Urinary bladder (tissue), 3 donors: ENCODE measurements at regions not wholly inside any gene's neighbourhood (a gene's known extent, or its start where the extent isn't known, plus 50 kb on each side); places are given as distances from the start of the nearest gene placed in this dataset.
"Not testable (repeated sequence)": the region's sequence is repeated elsewhere in the genome, so short reads cannot be mapped to it uniquely, and the experiment has no call there.

Source experiments
- DNase-seq: peaks from one replicate; pipeline ENCODE4 v3.0.0-alpha.2; 2015; ENCODE audit errors: extremely low spot score
- H3K27ac ChIP-seq: one replicate; pipeline ENCODE4 v1.5.1; 2013; ENCODE audit warnings: low read depth, mild to moderate bottlenecking, moderate library complexity
- H3K36me3 ChIP-seq: one replicate; pipeline ENCODE4 v1.6.1; 2013; ENCODE audit warnings: mild to moderate bottlenecking, moderate library complexity; ENCODE audit not compliant: insufficient read depth
- H3K4me1 ChIP-seq: one replicate; pipeline ENCODE4 v1.6.1; 2013; ENCODE audit warnings: mild to moderate bottlenecking, moderate library complexity; ENCODE audit not compliant: insufficient read depth
- H3K4me3 ChIP-seq: one replicate; pipeline ENCODE4 v1.5.1; 2013; ENCODE audit warnings: low read depth, low read length
- WGBS: extraction: QIAGEN DNeasy Blood & Tissue Kit; methylation state at CpG from one replicate; pipeline ENCODE4 v1.1.7; 2013; 5-methylcytosine and 5-hydroxymethylcytosine counted together
- donor health status: healthy with polysubstance abuse.
- donor health status: healthy.

DNA sequence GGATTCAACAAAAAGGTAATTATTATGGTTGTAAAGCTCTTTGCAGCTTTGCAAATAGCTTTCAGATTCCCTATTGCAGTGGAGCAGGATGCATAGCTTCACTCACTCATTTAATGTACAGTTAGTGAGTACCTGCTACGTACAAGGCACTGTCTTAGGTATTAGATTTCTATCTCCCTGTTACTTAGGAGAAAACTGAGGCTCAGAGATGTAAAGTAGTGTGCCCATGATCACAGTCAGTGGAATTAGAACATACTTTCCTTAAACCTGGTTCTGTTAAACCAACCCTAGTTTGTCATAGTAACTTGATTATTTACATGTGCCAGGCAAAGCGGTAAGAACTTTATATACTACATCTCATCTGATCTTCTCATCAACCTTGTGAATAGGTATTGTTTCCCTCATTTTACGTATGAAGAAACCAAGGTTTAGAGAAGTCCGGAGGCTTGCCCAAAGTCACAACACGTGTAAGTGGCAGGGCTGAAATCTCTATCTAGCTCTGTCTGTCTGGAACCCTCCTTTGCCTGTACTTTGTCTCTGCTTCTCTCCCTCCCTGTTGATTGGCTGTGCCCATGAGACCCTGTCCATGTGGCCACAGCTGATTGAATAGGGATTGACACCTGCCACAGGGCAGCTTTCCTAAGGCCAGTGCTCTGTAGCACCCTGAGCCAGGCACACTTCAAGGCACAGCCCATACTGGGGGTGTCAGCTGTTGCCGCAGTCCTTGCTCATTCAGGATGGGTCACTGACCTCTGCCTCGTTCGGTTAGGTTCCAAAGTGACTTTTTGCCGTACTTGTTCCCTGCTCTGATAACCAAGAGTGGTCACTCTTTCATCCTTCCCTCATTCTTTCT lies 63.8 kb upstream of the PRSS23 start:
- no peak overlapping the region for H3K27ac ChIP-seq
- DNase-seq: no peak
- WGBS: 80% methylated on average over 9 of the region's 9 CpGs

DNA sequence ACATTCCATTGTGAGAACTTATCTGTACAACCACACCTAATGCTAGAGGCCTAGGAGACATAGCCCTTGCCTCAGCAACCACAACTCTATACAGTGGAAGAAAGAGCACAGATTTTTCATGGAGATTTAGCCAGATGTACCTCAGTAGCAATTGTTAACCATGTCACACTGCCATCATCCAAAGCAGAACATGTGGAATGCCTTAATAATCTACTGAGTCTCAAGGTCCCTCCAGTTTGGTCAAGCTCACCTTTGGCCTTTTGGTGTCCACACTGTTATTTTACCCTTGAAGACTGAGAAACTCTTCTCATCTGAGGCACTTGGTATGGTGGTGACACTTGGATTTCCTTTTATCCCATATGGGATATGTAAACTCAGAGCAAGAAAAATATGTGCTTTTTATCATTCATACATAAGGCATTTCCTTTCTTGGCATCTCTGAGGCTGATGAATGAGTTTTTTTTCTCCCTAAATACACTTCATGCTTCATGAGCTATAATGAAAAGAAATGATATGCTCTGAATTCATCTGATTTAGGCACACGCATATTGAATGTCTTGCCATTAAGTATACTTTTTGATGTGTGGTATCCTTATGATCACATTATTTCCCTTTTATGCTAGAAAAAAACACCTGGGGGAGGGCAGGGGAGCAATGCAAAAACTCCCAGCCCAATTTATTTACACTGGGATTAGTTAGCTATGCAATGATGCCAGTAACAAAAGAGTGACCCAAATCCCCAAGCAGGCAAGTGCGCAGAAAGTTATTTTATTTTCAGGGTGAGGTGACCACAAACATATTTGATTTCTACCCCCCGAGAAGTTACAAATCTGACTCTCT lies 63.3 kb upstream of the ME3 start:
- Histone ChIP-seq H3K36me3 (no peaks in the 10 kb centered on the region), H3K4me3 (no peak overlapping the region), H3K4me1 (no peaks in the 10 kb centered on the region), H3K27ac (no peak overlapping the region)
- DNase-seq: no peak
- WGBS: 64% methylated on average over 3 of the region's 3 CpGs

More for the DNA sequence above, 63.8 kb upstream of the PRSS23 start:
- Histone ChIP-seq H3K4me1 (peaks cover 2% of the 10 kb centered on the region), H3K36me3 (no peaks in the 10 kb centered on the region), H3K4me3 (no peak overlapping the region)

GRCh38 chr11:86732739-86733138 lies 60.3 kb upstream of the ME3 start:
- not testable (repeated sequence) for H3K4me3 ChIP-seq, DNase-seq, H3K27ac ChIP-seq, H3K4me1 ChIP-seq, H3K36me3 ChIP-seq
- WGBS: no CpG with 5 or more reads among the region's 1 CpG

DNA sequence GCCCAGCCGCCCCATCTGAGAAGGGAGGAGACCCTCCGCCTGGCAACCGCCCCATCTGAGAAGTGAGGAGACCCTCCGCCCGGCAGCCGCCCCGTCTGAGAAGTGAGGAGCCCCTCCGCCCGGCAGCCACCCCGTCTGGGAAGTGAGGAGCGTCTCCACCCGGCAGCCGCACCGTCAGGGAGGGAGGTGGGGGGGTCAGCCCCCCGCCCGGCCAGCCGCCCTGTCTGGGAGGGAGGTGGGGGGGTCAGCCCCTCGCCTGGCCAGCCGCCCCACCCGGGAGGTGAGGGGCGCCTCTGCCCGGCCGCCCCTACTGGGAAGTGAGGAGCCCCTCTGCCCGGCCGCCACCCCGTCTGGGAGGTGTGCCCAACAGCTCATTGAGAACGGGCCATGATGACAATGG lies 59.9 kb upstream of the ME3 start:
- H3K36me3 ChIP-seq, DNase-seq, H3K4me1 ChIP-seq, H3K27ac ChIP-seq, H3K4me3 ChIP-seq: not testable (repeated sequence)
- WGBS: 94% methylated on average over 20 of the region's 27 CpGs

DNA sequence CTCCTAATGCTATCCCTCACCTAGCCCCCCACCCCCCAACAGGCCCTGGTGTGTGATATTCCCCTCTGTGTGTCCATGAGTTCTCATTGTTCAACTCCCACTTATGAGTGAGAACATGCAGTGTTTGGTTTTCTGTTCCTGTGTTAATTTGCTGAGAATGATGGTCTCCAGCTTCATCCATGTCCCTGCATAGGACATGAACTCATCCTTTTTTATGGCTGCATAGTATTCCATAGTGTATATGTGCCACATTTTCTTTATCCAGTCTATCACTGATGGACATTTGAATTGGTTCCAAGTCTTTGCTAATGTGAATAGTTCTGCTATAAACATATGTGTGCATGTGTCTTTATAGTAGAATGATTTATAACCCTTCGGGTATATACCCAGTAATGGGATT lies 57.2 kb upstream of the ME3 start:
- not testable (repeated sequence) for H3K4me1 ChIP-seq, H3K4me3 ChIP-seq, H3K36me3 ChIP-seq, DNase-seq, H3K27ac ChIP-seq
- WGBS: 91% methylated on average over 1 of the region's 1 CpG

DNA sequence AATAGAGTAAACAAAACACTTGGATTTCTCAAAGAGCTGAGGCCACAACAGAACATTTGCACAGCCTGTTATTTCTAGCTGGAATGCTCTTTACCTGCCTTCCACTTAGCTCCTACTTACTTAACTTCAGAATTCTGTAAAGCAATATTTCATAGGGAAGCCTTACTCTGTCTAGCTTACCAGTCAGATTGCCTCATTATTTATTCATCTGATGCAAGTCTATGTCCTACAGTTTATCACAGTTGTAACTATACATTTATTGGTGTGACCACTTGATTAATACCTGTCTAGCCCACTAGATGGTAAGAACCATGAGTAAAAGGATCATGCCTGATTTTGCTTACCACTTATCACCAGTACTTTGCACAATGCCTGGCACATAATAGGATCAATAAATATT lies 56.1 kb upstream of the ME3 start:
- H3K4me3 ChIP-seq: no peak overlapping the region
- DNase-seq: no peak
- no peaks in the 10 kb centered on the region for H3K4me1 ChIP-seq
- H3K27ac ChIP-seq: no peak overlapping the region
- no peaks in the 10 kb centered on the region for H3K36me3 ChIP-seq

GRCh38 chr11:86726770-86727504 lies 54.5 kb upstream of the ME3 start:
- Histone ChIP-seq H3K4me1 (no peaks in the 10 kb centered on the region), H3K4me3 (no peak overlapping the region)
- 69% methylated on average over 5 of the region's 5 CpGs for WGBS

GRCh38 chr11:86726118-86726753 lies 53.8 kb upstream of the ME3 start:
- no peak for DNase-seq
- Histone ChIP-seq H3K36me3 (no peaks in the 10 kb centered on the region), H3K4me1 (no peaks in the 10 kb centered on the region), H3K27ac (no peak overlapping the region), H3K4me3 (no peak overlapping the region)
- WGBS: 93% methylated on average over 2 of the region's 2 CpGs

More at GRCh38 chr11:86726770-86727504, 54.5 kb upstream of the ME3 start:
- DNase-seq: no peak
- no peaks in the 10 kb centered on the region for H3K36me3 ChIP-seq
- no peak overlapping the region for H3K27ac ChIP-seq

- DNase-seq: no peak
- H3K4me1 ChIP-seq: no peaks in the 10 kb centered on the region
- H3K4me3 ChIP-seq: no peak overlapping the region
- H3K36me3 ChIP-seq: no peaks in the 10 kb centered on the region
- H3K27ac ChIP-seq: no peak overlapping the region
Measured at GRCh38 chr11:86724137-86724536, 51.7 kb upstream of the ME3 start.

- no peak for DNase-seq
- WGBS: 91% methylated on average over 1 of the region's 1 CpG
- no peaks in the 10 kb centered on the region for H3K4me1 ChIP-seq
Measured at GRCh38 chr11:86723281-86723680, 50.9 kb upstream of the ME3 start.

DNA sequence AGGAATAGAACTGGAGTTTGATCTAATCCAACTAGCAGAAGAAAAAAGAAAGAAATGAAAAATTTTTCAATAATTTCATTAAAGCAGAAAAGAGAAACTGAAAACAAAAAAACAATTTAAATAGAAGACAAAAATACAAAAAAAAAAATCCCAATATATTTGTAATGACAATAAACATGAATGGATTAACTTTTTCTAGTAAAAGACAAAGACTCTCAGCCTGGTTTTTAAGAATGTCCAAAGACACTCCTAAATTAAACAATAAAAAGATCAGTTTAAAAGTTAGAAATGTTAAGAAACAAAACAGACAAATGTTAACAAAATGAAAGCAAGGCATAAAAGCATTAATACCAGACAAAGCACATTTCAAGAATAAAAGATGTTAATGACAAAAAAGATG lies 50.3 kb upstream of the ME3 start:
- Histone ChIP-seq H3K4me3 (no peak overlapping the region), H3K27ac (no peak overlapping the region), H3K4me1 (no peaks in the 10 kb centered on the region), H3K36me3 (no peaks in the 10 kb centered on the region)
- DNase-seq: no peak

More at GRCh38 chr11:86723281-86723680, 50.9 kb upstream of the ME3 start:
- H3K4me3 ChIP-seq: no peak overlapping the region
- H3K36me3 ChIP-seq: no peaks in the 10 kb centered on the region
- no peak overlapping the region for H3K27ac ChIP-seq
